Aorta (tissue), 5 donors: ENCODE measurements at regions not wholly inside any gene's neighbourhood (a gene's known extent, or its start where the extent isn't known, plus 50 kb on each side); places are given as distances from the start of the nearest gene placed in this dataset.

ENCODE experiments used
- ATAC-seq: fragments of 200-7000 bp; cut with Tn5 transposase; one replicate; pipeline ENCODE4 v1.9.1; 2022; ENCODE audit warnings: moderate library complexity; ENCODE audit not compliant: low FRiP score
- DNase-seq, 2 donors: peaks; one replicate each; pipeline ENCODE4 v3.0.0-alpha.2; 2020
- H3K27ac ChIP-seq, 2 donors: one replicate each; pipeline ENCODE4 v1.5.1; 2013; ENCODE audit warnings: low read length in 2 of 2, mild to moderate bottlenecking in 2 of 2, moderate library complexity in 2 of 2, control low read depth in 1 of 2, inconsistent platforms in 1 of 2, low read depth in 1 of 2
- H3K27me3 ChIP-seq, 2 donors: one replicate each; pipeline ENCODE4 v1.6.1; 2013; ENCODE audit warnings: control low read depth in 1 of 2, low read length in 1 of 2, mild to moderate bottlenecking in 1 of 2, moderate library complexity in 1 of 2; ENCODE audit not compliant: insufficient read depth in 2 of 2, control insufficient read depth in 1 of 2
- H3K36me3 ChIP-seq, 2 donors: one replicate each; pipeline ENCODE4 v1.6.1; 2013; ENCODE audit warnings: control low read depth in 1 of 2, low read length in 1 of 2, mild to moderate bottlenecking in 1 of 2; ENCODE audit not compliant: insufficient read depth in 2 of 2, control insufficient read depth in 1 of 2
- H3K4me1 ChIP-seq, 2 donors: one replicate each; pipeline ENCODE4 v1.6.1; 2013; ENCODE audit warnings: low read length in 2 of 2, control low read depth in 1 of 2, mild to moderate bottlenecking in 1 of 2, moderate library complexity in 1 of 2; ENCODE audit not compliant: insufficient read depth in 2 of 2, control insufficient read depth in 1 of 2
- H3K4me3 ChIP-seq, 2 donors: one replicate each; pipeline ENCODE4 v1.5.1; 2013; ENCODE audit warnings: low read length in 2 of 2, control low read depth in 1 of 2, mild to moderate bottlenecking in 1 of 2
- H3K9me3 ChIP-seq: one replicate; pipeline ENCODE4 v1.6.1; 2013; ENCODE audit warnings: mild to moderate bottlenecking, low read length; ENCODE audit not compliant: control insufficient read depth
- WGBS, 2 donors: extraction: QIAGEN DNeasy Blood & Tissue Kit; methylation state at CpG; one replicate each; pipeline ENCODE4 v1.1.7; 2013; 5-methylcytosine and 5-hydroxymethylcytosine counted together
- intact Hi-C, 2 donors: fragments of 100-400 bp; cut with DNase I; formaldehyde crosslinking; loops; one replicate each; pipeline versions ENCODE4 v1.14.2 to v1.15.0; 2022
- donor health status: healthy with polysubstance abuse.
- donor health status: Bipolar disorder and iron deficiency.
- donor health status: DM: no; HTN: no; CAD: no.
- donor health status: DM: no; HTN: no; CAD: no.
- donor health status: DM: yes; HTN: yes; CAD: no.

GRCh38 chr2:53075760-53076159 is 691.8 kb upstream of the CHAC2 start:
- Histone ChIP-seq H3K27me3 (no peaks in the 10 kb centered on the region), H3K4me3 (no peak overlapping the region), H3K36me3 (no peaks in the 10 kb centered on the region), H3K4me1 (no peaks in the 10 kb centered on the region), H3K9me3 (peaks cover 1% of the 10 kb centered on the region), H3K27ac (no peak overlapping the region)
- 65 to 74% methylated on average over 1 of the region's 1 CpG for whole genome bisulfite sequencing, 2 donors
- ATAC-seq (no peak), DNase-seq (no peak)
- intact Hi-C loops: no loop called here

- no peaks in the 10 kb centered on the region for H3K9me3 ChIP-seq
- H3K4me1 ChIP-seq: no peaks in the 10 kb centered on the region
- DNase-seq (no peak), ATAC-seq (no peak)
- H3K4me3 ChIP-seq: no peak overlapping the region
- H3K27me3 ChIP-seq: no peaks in the 10 kb centered on the region
- 66 to 74% methylated on average over 2 of the region's 2 CpGs for WGBS, 2 donors
- intact Hi-C loops: no loop called here
- no peak overlapping the region for H3K27ac ChIP-seq
- H3K36me3 ChIP-seq: no peaks in the 10 kb centered on the region
Measured at GRCh38 chr2:53067533-53067932, 700.1 kb upstream of the CHAC2 start.

- H3K9me3 ChIP-seq: no peaks in the 10 kb centered on the region
- intact Hi-C loops: no loop called here
- H3K27me3 ChIP-seq: no peaks in the 10 kb centered on the region
- WGBS, 2 donors: 43 to 47% methylated on average over 2 of the region's 2 CpGs
- no peak overlapping the region for H3K4me3 ChIP-seq
- no peak for ATAC-seq
- no peak for DNase-seq
- no peak overlapping the region for H3K27ac ChIP-seq
- no peaks in the 10 kb centered on the region for H3K36me3 ChIP-seq
- no peaks in the 10 kb centered on the region for H3K4me1 ChIP-seq
Measured at GRCh38 chr2:53067056-53067455, 700.5 kb upstream of the CHAC2 start.

- Histone ChIP-seq H3K4me1 (no peaks in the 10 kb centered on the region), H3K36me3 (no peaks in the 10 kb centered on the region), H3K27ac (no peak overlapping the region), H3K9me3 (no peaks in the 10 kb centered on the region), H3K4me3 (no peak overlapping the region), H3K27me3 (no peaks in the 10 kb centered on the region)
- 72 to 88% methylated on average over 1 of the region's 1 CpG for WGBS, 2 donors
- no peak for DNase-seq
- no peak for ATAC-seq
- intact Hi-C loops: no loop called here
Measured at GRCh38 chr2:53064154-53064553, 703.5 kb upstream of the CHAC2 start.

- no peaks in the 10 kb centered on the region for H3K9me3 ChIP-seq
- no peak overlapping the region for H3K27ac ChIP-seq
- H3K36me3 ChIP-seq: no peaks in the 10 kb centered on the region
- 60 to 65% methylated on average over 3 of the region's 3 CpGs for WGBS, 2 donors
- H3K27me3 ChIP-seq: no peaks in the 10 kb centered on the region
- intact Hi-C loops: no loop called here
- no peak overlapping the region for H3K4me3 ChIP-seq
- no peak for ATAC-seq
- H3K4me1 ChIP-seq: no peaks in the 10 kb centered on the region
- no peak for DNase-seq
Measured at GRCh38 chr2:53058526-53058925, 709.1 kb upstream of the CHAC2 start.

GRCh38 chr2:53053937-53054336 is 713.7 kb upstream of the CHAC2 start:
- Histone ChIP-seq H3K4me3 (no peak overlapping the region), H3K27me3 (no peaks in the 10 kb centered on the region), H3K36me3 (no peaks in the 10 kb centered on the region), H3K4me1 (no peaks in the 10 kb centered on the region), H3K9me3 (no peaks in the 10 kb centered on the region), H3K27ac (no peak overlapping the region)
- DNase-seq (no peak), ATAC-seq (no peak)
- intact Hi-C loops: no loop called here

- DNase-seq: no peak
- Histone ChIP-seq H3K27me3 (no peaks in the 10 kb centered on the region), H3K27ac (no peak overlapping the region), H3K4me3 (no peak overlapping the region), H3K36me3 (no peaks in the 10 kb centered on the region), H3K4me1 (no peaks in the 10 kb centered on the region), H3K9me3 (no peaks in the 10 kb centered on the region)
- intact Hi-C loops: no loop called here
- no peak for ATAC-seq
Measured at GRCh38 chr2:53051157-53051556, 716.4 kb upstream of the CHAC2 start.

- Histone ChIP-seq H3K36me3 (no peaks in the 10 kb centered on the region), H3K9me3 (no peaks in the 10 kb centered on the region), H3K27ac (no peak overlapping the region), H3K4me1 (no peaks in the 10 kb centered on the region), H3K4me3 (no peak overlapping the region), H3K27me3 (no peaks in the 10 kb centered on the region)
- intact Hi-C loops: no loop called here
- 81 to 86% methylated on average over 4 of the region's 4 CpGs for WGBS, 2 donors
- DNase-seq: no peak
- ATAC-seq: no peak
Measured at GRCh38 chr2:53040536-53041229, 726.9 kb upstream of the CHAC2 start.

- ATAC-seq (no peak), DNase-seq (no peak)
- Histone ChIP-seq H3K27me3 (no peaks in the 10 kb centered on the region), H3K4me3 (no peak overlapping the region), H3K4me1 (no peaks in the 10 kb centered on the region), H3K36me3 (no peaks in the 10 kb centered on the region), H3K9me3 (no peaks in the 10 kb centered on the region), H3K27ac (no peak overlapping the region)
- 33 to 72% methylated on average over 1 of the region's 1 CpG for WGBS, 2 donors
- intact Hi-C loops: no loop called here
Measured at GRCh38 chr2:53036196-53036595, 731.4 kb upstream of the CHAC2 start.
